ENCODE measurements at regions not wholly inside any gene's neighbourhood (a gene's known extent, or its start where the extent isn't known, plus 50 kb on each side); places are given as distances from the start of the nearest gene placed in this dataset.
"Not testable (repeated sequence)": the region's sequence is repeated elsewhere in the genome, so short reads cannot be mapped to it uniquely, and the experiment has no call there.

DNA sequence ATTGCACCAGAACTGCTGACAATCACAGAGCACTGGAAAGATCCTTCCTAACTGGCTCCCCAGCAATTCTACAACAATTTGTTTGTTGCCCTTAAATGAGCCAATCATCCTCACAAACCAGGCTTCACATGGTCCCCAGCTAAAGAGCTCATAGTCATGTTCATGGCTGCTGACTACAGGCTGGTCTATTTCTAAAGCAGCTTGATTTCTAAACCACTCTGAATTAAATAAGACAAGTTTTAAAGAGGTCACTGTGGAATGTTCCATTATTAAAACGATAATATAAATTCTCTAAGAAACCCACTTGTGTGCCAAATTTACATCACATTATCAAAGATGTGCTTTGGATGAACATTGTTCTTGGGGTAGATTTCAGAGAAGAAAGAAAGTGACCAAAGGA lies 110.7 kb downstream of the COPS8 start:
- no peak for DNase-seq (ENCODE audit: low read depth)

DNA sequence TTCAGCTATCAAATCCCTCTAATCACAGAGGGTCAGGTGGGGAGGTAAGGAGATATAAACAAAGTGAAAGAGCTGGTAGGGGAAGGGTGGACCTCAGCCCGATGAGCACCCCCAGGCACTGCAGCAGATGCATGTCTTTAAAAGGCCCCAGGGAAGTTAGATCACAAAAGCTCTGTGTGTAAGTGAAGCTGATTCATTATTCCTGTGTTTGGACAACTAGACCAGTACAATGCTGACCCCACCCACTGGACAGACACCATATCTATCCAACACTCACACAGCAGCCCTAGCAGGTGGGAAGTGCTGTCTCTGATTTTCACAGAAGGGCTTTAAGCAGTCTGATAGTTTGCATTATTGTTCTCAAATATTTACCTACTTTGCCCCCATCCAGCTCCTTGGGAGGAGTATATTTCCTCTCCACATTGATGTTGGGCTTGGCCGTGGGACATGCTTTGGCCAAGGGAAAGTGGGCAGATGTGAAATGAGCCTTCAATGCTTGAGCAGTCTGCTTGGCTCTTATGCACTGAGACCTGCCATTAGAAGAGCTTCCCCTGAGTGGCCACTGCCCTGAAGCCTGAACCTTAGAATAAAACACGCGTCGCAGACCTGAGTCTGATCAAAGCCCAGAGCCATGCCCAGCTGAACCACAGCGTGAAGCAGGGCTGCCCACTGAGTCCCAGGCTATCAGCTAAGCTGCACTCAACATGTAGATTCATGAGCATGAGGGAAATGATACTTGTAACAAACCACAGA lies 111.4 kb downstream of the COPS8 start:
- DNase-seq (ENCODE audit: low read depth), result peak; percentile 67

DNA sequence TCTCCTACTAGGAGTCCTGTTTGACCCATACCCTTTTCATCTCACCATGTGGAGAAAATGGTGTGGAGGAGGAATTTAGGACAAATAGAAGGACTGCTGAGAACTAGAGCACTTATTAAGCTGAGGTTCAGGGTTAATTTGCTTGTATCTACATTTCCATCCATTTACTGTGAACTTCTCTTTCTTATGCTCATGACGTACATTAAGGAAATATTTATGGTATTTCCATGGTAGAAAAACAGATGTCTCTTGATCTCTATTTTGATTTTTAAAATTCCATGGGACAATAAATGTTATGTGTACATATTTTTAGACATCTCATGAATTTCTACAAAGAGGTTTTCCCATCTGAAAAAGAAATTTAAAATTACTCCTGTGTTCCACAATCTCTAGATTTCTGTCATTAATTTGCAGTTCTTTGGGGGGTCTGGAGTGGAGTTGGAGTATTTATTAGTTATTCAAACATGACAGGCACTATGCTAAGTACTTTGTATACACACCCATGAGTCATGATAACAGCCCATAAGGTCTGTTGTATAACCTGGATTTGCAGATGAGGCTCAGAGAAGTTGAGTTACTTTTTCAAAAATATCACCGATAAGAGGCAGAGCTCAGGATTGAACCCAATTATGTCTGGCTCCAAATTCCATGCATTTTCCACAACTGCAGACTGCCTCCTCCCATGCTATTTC lies 112.6 kb downstream of the COPS8 start:
- DNase-seq (ENCODE audit: low read depth), result no peak

DNA sequence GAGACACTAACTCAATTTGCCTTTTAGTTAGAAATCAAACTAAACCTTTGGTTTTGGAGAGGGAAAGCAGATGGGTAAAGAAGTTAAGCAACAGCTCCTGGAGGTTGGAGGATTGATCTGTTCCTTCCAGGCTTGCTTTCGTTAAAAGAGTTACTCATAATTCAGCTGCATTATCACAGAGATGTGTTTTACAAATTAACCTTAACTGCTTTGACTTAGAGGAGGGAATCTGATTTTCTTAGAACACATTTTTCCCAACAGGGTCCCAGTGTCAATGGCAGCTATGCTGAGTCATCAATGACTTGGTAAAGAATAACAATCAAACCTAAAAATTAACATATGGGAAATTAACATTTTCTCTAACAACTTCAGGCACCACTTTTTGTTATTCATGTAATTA lies 113.4 kb downstream of the COPS8 start:
- no peak for DNase-seq (ENCODE audit: low read depth)

DNA sequence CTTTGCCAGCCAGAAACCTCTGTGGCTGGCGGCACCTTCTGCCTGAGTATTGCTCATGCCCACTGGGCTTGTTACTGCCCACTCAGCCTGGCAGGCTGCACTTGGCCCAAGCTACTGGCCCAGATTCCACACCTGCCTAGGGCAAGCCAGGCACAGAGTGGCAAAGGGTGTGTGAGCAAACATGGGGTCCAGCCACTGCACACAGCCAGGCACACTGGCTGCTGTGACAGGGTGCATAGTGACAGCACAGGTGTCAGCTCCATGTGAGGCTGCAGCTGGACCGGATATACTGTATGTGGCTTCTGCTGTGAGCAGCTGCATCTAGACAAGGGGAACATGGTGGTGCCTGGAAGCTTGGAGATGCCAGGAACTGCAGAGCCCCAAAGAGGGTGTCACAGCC lies 113.9 kb downstream of the COPS8 start:
- no peak for DNase-seq (ENCODE audit: low read depth)

DNA sequence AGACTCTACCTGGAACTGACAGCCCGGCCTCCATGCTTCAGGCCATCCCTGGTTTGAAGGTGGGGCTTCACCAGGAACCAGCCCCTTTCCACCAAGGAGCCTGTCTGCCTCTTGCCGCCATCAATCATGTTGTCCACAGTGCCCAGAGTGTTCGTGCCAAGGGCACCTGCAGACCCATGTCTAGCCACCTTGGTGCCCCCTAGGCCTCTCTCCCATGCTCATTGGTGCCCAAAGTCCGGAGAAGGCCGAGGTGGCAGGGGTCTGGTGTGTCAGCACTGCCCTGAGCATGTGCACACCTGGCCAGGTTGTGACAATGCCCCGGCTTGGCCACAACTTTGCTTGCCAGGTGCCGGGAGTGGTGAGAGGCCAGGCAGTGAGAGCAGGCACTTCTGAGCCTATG lies 114.8 kb downstream of the COPS8 start:
- no peak for DNase-seq (ENCODE audit: low read depth)

DNA sequence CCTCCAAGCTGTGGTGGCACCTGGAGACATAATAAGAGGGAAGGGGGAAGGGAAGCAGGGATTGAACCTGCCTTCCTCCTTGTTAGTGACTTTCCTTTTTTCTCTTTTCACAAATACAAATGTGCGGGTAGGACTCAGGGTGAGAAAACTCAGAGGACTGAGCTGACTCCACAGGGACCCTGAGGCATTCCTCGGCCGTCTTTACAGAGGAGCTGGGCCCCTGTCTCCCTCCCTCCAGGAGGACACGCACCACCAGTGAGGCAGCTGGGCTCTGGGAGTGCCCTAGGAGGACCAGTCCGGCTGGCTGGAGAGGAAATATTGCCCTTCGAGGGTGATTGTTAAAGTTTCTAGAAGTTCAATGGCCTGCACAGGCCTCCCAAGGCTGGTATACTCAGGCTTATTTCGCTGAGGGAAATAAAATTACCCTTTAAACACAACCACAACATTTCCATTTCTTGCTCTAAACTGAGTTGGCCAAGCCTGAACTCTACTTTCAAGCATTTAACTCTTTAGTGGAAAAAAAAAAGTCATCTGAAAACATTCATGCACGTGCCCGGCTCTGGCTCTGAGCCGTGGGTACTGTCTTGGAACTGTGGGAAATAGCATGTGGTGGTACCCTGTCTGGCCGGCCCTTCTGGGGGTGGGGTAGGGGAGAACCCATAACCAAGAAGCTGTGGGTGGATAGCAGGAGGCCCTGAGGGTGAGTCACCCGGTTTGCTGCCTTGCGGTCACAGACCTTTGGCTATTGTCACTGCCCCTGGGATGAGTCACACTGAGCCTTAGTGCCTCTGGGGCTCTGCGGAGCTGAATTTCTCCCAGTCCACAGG lies 116.0 kb downstream of the COPS8 start:
- DNase-seq (ENCODE audit: low read depth), result peak; percentile 93

DNA sequence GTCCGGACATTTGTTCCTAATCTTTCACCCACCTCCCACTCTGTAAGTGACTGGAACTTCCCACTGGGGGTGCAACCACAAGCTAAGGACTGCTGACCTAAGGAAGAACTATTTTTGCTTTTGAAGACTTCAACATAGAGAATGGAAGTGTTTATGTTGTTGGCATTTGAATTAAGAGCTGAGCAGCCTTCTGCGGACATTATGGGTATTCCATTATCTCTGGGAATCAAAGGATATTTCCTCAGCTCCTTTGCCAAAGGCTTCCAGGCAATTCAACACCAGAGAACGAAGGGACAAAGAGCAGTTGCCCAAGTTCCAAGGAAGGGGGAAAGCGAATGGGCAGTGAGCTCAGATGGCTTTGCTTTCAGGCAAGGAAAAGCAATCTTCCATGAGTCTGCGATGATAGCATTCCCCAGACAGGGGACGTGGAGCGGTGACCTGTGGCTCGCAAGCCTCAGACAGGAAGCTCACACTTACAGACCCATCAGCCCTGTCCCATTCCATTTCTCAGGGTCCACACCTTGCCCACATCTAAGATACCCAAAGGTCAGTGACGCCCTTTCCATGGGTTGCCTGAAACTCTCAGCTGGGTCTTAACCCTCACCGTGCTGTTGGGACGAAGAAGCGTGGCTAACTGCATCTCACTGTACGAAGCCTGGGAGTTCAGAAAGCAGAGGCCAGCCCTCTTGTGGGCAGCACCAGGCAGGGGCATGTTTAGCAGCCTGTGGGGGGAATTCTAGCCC lies 116.8 kb downstream of the COPS8 start:
- no peak for DNase-seq (ENCODE audit: low read depth)

DNA sequence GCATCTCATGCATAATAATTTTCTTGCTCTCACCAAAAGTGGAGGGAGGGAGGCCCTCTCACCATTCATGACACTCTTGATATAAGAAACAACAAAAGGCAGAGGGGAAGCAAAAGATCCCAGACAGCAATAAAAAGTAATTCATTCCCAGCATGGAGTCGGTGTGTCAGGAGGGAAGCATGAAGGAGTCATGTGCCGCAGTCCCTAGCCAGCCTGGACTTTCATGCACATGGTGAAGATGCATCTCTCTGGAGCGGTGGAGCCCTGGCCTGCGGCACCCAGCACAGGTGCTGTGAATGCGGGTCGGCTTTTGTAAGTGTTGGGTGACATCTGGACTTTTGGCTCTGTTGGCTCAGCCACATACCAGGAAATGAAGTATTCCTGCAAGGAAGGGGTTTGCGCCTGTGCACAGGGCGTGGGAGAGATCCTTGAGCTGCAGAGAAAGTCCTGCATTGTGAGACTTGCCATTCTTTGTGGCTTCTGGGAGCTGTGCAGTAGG lies 119.4 kb downstream of the COPS8 start:
- DNase-seq (ENCODE audit: low read depth), result no peak

DNA sequence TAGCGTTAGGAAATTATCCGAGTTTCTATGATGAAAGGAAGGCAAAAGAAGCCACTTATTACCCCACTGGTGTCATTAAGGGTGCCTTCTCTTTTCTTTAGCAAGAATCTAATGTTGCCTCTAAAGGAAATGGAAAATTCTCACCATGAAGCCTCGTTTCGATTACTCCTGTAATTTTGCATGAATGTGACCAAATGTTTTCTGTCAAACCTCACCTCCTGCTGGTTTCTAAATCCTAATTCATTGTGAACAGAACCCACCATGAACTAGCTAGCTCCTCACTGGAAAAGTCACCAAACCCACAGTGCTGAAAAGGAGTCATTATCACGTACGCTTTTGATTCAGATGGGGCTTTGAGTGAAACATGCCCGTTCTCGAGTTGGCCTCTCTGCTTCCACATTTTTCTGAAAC lies 119.9 kb downstream of the COPS8 start:
- no peak for DNase-seq (ENCODE audit: low read depth)

DNA sequence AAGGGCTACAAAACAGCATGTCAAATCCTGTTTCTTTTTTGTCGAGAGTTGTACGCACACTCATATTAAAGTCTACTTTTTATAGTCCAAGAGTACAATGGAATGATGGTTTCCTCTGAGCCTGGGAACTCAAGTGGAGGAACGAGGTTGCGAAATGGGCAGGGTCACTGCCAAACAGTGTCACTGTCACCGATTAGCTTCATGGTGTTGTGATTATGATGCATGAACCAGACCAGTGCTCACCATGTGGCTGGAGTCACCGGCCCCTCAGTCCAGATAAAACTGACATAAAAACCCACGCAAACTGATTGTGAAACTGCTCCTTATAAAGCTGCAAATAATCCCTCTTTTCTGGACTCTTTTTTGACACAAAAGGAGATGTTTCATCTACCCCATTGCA lies 122.0 kb downstream of the COPS8 start:
- DNase-seq (ENCODE audit: low read depth), result peak; percentile 72

DNA sequence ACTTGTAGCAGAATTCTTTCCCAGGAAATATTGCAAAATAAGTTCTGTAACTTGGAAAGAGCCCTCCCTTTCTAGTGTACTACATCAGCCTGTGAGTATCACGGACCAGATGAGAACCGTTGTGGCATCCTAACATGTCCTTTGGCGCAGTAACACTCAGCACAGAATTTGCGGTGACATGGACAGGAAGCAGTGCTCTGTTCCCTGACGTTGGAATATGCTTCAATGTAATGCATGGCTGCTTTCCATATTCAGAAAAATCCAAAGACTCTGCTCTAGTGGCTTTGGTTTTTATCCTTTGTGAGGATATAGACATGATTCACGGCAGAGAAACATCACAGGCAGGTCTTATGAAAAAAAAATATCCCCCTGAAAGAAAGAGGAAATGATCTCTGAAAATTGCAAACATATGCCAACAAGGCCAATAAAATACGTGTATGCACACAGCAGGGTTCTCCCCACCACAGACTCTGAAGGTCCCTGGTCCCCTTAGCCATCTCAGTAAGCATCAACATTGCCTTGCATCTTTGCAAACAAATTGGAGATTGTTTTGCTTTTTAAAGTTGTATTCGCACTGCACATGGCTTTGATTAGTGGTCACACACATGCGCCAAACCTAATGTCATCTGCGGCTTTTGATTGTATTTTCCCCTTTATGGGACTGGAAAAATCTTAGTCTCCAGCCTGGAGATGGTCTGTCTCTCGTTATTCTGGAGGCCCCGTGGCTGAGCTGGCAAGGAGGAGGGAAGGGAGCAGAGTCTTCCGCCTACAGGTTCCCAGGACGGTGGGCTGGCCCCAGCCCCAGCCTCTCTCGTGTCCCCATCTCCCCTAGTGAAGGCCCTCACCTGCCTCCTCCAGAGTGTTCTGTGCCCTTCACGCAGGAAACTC lies 122.9 kb downstream of the COPS8 start:
- DNase-seq (ENCODE audit: low read depth), result peak; percentile 87

DNA sequence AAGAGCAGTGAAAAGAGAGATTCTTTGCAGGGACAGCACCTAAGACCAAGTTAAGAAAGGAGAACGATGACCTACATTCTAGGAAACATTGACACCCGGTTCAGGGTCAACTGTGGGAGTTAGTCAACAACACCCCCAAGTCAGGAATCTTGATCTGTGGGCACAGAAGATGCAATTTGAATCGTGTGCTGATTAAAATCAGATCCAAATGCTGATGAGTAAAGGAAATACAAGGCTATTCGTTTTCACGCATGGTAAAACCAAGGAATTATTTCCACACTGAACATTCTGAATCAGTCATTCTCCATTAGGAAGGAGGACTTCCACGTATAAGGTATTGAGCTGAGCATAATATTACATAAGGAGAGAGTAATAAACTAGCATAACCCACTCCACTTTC lies 124.2 kb downstream of the COPS8 start:
- no peak for DNase-seq (ENCODE audit: low read depth)

DNA sequence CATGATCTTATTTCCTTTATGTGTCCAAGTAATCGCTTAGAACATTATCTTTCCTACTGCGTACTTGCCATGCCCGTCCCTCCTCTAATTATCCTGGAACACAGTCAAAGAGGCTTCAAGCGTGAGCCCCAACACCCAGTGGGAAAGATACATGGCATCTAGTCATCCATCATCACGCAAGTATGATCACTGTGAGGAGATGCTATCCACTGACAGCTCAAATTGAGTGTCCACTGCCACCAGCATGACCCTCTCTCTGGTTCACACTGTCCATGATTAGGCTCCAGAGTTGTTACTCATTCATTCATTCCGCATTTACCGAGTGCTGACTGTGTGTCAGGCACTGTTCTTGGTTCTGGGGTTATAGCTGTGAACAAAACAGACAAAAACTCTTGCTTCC lies 124.6 kb downstream of the COPS8 start:
- no peak for DNase-seq (ENCODE audit: low read depth)

DNA sequence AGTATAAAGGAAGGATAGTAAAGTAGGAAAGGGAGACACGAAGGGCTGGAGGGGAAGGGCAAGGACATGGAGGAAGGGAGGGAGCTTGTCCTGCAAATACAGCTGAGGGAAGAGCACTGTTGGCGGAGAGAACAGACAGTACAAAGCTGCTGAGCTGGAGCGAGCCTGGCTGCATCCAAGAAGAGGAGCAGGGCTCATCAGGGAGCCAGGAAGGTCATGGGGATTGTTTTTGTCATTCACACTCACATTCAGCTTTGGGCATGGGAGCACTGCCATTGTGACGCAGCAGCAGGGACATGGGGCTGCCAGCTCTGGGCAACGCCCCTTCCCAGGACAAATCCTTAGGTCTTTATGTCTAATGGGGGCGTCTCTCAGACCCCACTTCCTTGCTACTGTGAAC lies 125.1 kb downstream of the COPS8 start:
- DNase-seq (ENCODE audit: low read depth), result no peak

DNA sequence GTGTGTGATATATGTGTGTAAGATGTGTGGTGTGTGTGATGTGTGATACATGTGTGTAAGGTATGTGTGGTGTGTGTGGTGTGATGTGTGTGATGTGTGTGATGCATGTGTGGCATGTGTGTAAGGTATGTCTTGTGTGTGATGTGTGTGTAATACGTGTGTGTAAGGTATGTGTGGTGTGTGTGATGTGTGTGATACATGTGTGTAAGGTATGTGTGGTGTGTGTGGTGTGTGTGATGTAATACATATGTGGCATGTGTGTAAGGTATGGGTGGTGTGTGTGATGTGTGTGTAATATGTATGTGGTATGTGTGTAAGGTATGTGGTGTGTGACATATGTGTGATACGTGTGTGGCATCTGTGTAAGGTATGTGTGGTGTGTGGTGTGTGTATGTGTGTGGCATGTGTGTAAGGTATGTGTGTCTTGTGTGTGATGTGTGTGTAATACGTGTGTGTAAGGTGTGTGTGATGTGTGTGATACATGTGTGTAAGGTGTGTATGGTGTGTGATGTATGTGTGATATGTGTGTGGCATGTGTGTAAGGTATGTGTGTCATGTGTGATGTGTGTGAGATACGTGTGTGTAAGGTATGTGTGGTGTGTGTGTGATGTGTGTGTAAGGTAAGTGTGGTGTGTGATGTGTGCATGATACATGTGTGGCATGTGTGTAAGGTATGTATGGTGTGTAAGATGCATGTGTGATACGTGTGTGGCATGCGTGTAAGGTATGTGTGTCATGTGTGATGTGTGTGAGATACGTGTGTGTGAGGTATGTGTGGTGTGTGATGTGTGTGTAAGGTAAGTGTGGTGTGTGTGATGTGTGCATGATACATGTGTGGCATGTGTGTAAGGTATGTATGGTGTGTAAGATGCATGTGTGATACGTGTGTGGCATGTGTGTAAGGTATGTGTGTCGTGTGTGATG lies 126.9 kb downstream of the COPS8 start:
- not testable (repeated sequence) for DNase-seq (ENCODE audit: low read depth)

DNA sequence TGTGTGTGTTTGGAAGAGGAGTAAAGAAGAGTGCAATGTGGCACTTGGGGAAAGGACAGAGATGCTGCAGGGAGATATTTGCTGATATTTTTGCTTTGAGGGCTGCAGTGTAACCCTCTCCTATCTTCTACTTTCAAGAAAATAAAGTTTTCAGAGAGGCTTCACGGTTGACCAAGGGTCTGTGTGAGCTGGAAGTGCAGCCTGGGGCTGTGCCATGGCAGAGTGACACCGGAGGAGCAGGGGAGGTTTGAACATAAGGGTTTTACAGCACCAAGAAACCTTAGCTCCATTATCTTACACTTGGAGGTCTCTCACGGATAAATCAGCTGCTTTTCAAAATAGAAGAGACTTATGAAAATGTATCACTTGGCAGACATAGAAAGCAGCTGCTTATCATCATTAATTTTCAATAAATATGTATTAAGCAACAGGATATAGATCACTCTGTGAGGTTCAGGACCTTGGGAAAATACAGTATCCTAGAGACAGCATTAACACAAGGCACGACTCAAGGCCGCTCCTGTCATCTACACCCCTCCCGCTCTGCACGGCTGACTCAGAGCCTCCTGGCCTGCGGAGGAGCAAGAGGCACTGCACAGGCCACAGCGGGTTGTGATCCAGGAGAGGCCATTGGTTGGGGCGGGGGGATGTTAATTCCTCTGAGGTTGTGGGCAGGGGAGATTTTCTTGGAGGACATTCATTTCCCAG lies 127.8 kb downstream of the COPS8 start:
- peak; percentile 87 for DNase-seq (ENCODE audit: low read depth)

DNA sequence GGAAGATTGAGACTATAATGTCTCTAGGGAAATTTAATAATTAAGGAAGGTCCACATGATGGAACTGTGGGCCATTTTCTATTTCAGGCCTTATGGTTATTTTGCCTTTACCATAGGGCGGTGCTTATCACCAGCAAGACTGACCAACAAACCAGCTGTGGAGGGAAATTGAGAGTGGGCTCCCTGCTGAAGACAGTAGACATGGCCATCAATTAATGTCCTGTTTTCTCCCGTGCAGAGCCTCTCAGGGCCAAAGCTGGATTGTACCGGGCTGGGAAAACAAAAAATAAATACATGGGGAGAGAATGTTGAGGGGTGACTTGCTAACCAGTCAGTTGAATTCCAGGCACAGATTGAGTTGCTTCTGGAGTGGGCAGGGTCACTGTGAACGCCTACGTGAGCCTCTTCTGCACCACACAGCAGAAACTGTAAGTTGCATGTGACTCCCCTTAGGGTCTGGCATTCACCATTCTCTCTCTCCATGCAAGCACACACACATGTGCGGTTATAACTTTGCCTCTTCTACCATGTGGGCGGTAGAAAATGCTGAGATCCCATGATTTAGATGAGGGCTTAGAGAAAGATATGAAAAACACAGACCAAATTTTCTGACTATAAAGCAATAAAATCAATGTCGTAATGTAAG lies 128.5 kb downstream of the COPS8 start:
- DNase-seq (ENCODE audit: low read depth), result no peak

DNA sequence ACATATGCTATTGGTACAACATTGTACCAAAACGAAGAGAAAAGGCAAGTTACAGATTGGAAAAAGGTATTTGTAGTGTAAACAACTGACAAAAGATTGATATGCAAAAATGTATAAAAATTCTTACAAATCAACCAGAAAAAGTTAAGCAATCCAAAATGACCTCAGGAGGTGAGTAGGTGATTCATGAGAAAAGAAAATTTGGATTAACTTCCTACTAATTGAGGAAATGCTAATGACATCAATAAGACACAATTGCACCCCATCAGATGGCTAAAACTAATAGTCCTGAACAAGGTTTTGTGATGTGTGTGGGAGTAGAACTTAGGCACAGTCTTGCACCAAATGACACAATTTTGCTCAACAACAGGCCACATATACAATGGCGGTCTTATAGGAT lies 129.3 kb downstream of the COPS8 start:
- DNase-seq (ENCODE audit: low read depth), result no peak

All from stromal cell of bone marrow (primary cell).